TTC549 (cell line): ENCODE measurements at regions not wholly inside any gene's neighbourhood (a gene's known extent, or its start where the extent isn't known, plus 50 kb on each side); places are given as distances from the start of the nearest gene placed in this dataset.
"Not testable (repeated sequence)": the region's sequence is repeated elsewhere in the genome, so short reads cannot be mapped to it uniquely, and the experiment has no call there.

Experiments
- FAIRE-seq: peaks from 2 replicates; lab custom pipeline; 2012; peaks lifted over from hg19 to GRCh38; lab: Jason Lieb, UNC

DNA sequence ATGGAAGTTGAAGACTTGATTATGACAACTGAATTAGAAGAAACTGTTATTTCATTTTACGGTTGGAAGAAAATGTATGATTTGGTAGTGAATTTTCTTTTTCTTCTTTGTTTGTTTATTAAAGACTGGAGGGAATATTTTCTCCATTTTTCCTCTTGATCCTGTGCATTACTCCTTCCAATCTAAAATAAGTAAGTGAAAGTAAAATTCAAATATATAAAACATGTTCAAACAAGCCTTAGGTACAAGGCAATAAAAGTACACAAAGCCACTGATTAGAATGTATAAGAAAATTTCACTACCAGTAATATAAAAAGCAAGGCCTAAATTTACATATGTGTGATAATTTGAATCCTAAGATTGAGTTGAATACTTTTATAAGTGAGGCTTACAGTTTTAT is 181.2 kb upstream of the MME start:
- FAIRE-seq = no peak

GRCh38 chr3:154898443-154898842 is 181.7 kb upstream of the MME start:
- no peak for FAIRE-seq

DNA sequence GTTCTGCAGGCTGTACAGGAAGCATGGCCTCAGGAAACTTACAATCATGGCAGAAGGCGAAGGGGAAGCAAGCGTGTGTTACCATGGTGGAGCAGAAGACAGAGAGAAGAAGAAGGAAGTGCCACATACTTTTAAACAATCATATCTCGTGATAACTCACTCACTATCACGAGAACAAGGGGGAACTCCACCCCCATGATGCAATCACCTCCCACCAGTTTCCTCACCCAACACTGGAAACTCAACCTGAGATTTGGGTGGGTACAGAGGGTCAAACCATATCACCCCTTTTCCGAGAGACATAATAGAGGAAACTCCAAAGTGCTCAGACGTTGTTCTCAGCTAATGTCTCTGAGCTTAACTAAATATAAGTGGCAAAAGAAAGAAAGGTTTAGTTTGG is 186.3 kb upstream of the MME start:
- no peak for FAIRE-seq

DNA sequence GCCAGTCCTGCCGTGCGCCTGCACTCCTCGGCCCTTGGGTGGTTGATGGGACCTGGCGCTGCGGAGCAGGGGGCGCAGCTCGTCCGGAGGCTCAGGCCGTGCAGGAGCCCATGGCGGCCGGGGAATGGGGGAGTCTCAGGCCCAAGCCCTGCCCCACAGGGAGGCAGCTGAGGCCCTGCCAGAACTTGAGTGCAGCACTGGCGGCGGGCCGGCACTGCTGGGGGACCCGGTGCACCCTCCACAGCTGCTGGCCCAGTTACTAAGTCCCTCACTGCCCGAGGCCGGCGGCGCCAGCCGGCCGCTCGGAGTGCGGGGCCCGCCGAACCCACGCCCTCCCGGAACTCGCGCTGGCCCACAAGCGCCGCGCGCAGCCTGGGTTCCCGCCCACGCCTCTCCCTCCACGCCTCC is 190.9 kb upstream of the MME start:
- no peak for FAIRE-seq

DNA sequence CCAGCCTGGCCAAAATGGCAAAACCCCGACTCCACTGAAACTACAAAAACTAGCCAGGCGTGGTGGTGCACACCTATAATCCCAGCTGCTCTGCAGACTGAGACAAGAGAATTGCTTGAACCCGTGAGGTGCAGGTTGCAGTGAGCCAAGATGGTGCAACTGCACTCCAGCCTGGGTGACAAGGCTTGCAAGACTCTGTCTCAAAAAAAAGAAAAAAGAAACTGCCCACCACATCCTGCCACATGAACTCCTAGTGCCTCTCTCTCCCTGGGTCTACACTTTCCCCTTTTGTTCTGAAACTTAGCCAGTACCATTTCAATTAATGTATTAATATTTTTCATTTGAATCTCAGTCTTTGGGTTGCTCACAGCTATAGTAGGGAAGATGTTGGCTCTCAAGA is 192.2 kb upstream of the MME start:
- FAIRE-seq = no peak

DNA sequence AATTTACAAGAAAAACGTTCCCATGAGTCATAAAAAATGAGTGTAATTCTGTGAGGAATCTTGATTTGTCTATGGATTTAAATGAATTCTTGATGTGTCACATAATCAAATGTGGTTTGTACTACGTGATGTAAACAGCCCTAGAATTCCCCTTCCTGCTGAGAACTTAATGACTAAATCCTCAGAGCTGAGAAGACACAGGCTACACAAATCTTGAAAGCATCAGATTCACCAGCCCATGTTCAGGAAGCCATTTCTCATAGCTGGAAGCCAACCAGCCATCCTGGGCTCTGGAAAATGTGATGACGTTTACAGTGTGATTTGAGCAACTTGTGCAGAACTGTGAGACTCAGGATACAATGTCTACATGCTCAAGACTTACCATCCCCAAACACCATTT is 193.7 kb upstream of the MME start:
- no peak for FAIRE-seq

GRCh38 chr3:154885418-154885817 is 194.7 kb upstream of the MME start:
- no peak for FAIRE-seq

GRCh38 chr3:154884952-154885351 is 195.2 kb upstream of the MME start:
- no peak for FAIRE-seq

DNA sequence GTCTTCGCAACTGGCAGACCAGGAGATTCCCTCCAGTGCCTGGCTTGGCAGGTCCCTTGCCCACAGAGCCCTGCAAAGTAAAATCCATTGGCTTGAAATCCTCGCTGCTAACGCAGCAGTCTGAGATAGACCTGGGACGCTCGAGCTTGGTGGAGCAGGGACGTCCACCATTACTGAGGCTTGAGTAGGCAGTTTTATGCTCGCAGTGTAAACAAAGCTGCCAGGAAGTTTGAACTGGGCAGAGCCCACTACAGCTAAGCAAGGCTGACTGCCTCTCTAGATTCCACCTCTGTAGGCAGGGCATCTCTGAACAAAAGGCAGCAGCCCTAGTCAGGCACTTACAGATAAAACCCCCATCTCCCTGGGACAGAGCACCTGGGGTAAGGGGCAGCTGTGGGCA is 205.0 kb upstream of the MME start:
- no peak for FAIRE-seq

DNA sequence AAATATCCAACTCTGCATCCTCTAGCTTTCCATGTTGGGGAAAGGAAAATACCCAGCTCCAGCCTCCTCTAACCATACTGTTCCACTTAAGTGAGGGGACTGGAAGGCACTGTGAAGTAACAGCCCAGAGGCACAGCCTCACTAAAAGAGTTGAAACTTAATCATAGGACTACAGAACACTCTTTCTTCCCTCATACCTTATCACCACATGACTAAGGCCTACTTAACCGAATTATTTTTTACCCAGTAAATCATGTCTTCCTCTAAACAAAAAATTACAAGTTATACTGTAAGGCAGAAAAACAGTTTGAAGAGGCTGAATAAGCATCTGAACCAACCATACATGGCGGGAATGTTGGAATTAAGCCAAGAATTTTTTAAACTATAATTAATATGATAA is 207.4 kb upstream of the MME start:
- no peak for FAIRE-seq

GRCh38 chr3:154872074-154872473 is 208.0 kb upstream of the MME start:
- FAIRE-seq = no peak

GRCh38 chr3:154864947-154865346 is 215.2 kb upstream of the MME start:
- FAIRE-seq = no peak

DNA sequence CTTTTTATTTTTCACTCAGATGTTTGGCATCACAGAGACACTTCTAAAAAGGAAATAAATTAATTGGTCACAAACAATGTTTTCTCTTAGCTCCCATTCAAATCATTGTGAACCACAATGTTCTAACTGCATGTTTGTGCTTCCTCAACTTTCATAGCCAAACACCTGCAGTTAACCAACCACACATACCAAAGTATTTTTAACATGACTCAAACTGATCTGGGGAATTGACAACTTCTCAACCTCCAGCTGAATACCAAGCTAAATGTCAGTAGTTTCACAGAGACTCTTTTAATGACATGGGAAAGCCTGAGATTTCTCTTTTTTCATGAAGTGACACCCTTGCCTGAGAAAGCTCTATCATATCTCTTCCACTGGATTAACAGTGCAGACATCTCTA is 217.9 kb upstream of the MME start:
- FAIRE-seq = no peak

DNA sequence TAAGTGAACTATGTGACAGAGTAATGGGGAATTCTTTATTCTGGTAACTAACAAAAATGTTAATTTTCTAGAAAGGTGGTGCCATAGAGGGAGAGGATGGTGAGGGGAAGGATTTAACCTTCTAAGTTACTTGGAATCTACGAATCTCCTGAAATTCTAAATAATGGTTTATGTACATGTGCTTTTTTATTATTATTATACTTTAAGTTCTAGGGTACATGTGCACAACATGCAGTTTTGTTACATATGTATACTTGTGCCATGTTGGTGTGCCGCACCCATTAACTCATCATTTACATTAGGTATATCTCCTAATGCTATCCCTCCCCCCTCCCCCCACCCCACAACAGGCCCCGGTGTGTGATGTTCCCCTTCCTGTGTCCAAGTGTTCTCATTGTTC is 227.1 kb upstream of the MME start:
- not testable (repeated sequence) for FAIRE-seq

- no peak for FAIRE-seq
These were observed 227.6 kb upstream of the MME start for GRCh38 chr3:154852515-154852914.

DNA sequence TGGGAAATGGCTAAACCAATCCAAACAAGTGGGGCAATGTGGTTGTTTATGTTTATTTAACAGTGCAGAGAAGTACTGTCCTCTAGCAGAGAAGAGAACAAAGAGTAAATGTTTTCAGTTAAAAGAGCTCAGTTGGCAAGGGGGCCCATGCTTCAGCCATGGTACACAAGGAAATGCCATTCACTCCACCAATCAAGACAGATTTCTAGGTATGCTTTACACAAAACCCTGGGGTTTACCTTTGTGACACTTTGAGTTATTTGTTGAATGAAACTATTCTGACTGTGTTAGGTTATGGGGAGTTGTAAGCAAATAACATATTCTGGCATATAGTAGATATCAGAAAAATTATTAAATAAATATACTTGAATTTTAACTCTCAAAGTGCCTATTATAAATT is 228.5 kb upstream of the MME start:
- no peak for FAIRE-seq

DNA sequence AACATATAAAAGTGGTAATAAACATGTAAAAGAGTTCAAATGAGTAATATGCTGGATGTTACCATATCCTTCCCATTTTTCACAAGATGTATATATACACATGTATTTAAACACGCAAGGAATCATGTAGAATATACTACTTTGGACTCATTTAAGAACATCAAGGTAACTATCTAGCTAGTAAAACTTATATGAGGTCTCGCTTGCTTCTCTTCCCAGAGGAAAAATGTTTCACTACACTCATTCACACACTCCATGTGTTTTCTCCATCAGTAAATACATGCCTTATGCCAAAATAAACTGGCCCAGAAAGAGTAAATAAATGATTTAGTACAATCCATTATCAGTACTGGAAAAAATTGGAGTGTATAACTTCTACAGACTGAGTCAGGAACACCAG is 229.2 kb upstream of the MME start:
- FAIRE-seq = no peak

DNA sequence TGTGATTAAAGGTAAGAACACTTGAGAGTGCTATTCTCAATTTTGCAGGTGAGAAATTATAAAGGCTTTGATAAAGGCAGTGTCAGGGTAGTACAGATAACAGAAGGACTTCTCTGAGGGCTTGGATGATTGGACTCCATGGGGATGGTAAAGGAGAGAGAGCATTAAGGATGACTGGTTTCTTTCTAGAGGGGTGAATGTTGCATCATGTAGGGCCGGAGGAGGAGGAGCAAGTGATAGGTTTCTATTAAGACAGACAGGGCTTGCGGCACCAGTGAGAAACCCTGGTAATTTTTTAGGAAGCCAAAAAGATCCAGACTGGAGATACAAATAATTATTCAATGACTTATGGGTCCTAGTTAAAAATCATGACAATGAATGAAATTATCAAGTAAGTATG is 230.7 kb upstream of the MME start:
- FAIRE-seq = no peak

- no peak for FAIRE-seq
These were observed 235.3 kb upstream of the MME start for GRCh38 chr3:154844863-154845262.

GRCh38 chr3:154843647-154844046 is 236.5 kb upstream of the MME start:
- FAIRE-seq = no peak

DNA sequence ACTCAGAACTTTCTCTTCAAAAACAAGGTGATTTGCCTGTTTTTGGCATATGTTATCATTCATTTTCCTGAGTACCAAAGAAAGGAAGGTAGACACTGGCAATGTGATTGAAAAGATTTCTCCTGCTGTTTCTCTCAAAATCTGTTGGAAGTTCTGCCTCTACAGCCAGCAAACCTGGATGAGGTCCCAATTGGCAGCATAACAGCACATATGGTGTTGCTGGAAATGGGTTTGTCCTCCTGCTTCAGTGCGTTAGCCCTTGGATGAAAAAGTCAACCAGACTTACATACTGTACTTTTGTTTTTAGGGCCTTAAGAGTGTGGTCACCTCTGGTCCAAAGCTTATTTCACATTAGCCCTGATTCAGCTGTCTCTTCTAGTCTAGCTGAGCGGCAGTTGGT is 237.6 kb upstream of the MME start:
- no peak for FAIRE-seq

GRCh38 chr3:154835639-154836038 is 244.5 kb upstream of the MME start:
- no peak for FAIRE-seq

- not testable (repeated sequence) for FAIRE-seq
These were observed 245.3 kb upstream of the MME start for GRCh38 chr3:154834831-154835230.

GRCh38 chr3:154829929-154830328 is 250.2 kb upstream of the MME start:
- FAIRE-seq = no peak

DNA sequence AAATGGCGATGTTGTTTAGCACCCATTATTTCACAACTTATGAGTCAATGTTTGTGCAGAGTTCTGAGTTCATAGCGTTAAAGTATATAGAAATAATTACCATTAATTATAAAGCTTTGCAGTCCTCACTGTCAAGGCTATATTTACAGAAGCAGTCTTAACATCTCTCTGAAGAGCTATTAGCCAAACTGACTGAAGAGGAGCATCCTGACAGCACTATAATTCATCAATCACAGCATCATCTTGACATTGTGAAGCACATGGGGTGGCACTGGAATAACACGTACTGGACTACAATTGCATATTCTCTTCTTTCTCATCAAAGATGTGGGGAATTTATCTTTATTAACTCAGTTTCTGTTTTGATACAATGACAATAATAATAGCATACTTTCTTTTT is 260.6 kb upstream of the MME start:
- no peak for FAIRE-seq
